ENCODE measurements at regions not wholly inside any gene's neighbourhood (a gene's known extent, or its start where the extent isn't known, plus 50 kb on each side); places are given as distances from the start of the nearest gene placed in this dataset.

- no peak overlapping the region for H3K27ac ChIP-seq
- H3K4me1 ChIP-seq (replicated peaks in 1 of 2) = peaks cover 18 to 26% of the 10 kb centered on the region in 2 donors
- no peak overlapping the region for H3K4me3 ChIP-seq
- WGBS, 10 experiments = 43 to 100% (median 82%) methylated on average over 1 to 2 of the region's 2 CpGs
- in situ Hi-C loops (cut with MboI; ENCODE audit: low pct_unique_long_range_greater_than_20kb in 2 of 9, low sequenced_read_pairs in 9 of 9, unreplicated experiment in 9 of 9) = no loop called here
- no peak for ATAC-seq (replicated peaks in 6 of 8)
These were observed 313.2 kb downstream of the ENC1 start for GRCh38 chr5:74327339-74327685.

- WGBS, 10 experiments = 21 to 96% (median 70%) methylated on average over 1 to 6 of the region's 6 CpGs
- Histone ChIP-seq H3K27ac (no peak overlapping the region), H3K4me3 (no peak overlapping the region), H3K4me1 (replicated peaks in 1 of 2) (peaks cover 23 to 26% of the 10 kb centered on the region in 2 donors)
- in situ Hi-C loops (cut with MboI; ENCODE audit: low pct_unique_long_range_greater_than_20kb in 2 of 9, low sequenced_read_pairs in 9 of 9, unreplicated experiment in 9 of 9) = no loop called here
- ATAC-seq (replicated peaks in 6 of 8) = peak in 6 of 8 experiments; percentile 53 to 93 (median 68)
These were observed 313.8 kb downstream of the ENC1 start for GRCh38 chr5:74326571-74327338.

GRCh38 chr5:74325866-74326265 lies 314.7 kb downstream of the ENC1 start:
- Histone ChIP-seq H3K27ac (no peak overlapping the region), H3K4me3 (no peak overlapping the region), H3K4me1 (replicated peaks in 1 of 2) (peaks cover 31 to 32% of the 10 kb centered on the region in 2 donors)
- in situ Hi-C loops (cut with MboI; ENCODE audit: low pct_unique_long_range_greater_than_20kb in 2 of 9, low sequenced_read_pairs in 9 of 9, unreplicated experiment in 9 of 9) = no loop called here
- 44 to 100% (median 94%) methylated on average over 1 to 2 of the region's 2 CpGs; no CpG with 5 or more reads in 2 of the 10 experiments for WGBS, 10 experiments
- ATAC-seq (replicated peaks in 6 of 8) = no peak

GRCh38 chr5:74324556-74324955 lies 316.0 kb downstream of the ENC1 start:
- ATAC-seq (replicated peaks in 6 of 8) = no peak
- no peak overlapping the region for H3K4me3 ChIP-seq
- in situ Hi-C loops (cut with MboI; ENCODE audit: low pct_unique_long_range_greater_than_20kb in 2 of 9, low sequenced_read_pairs in 9 of 9, unreplicated experiment in 9 of 9) = no loop called here

GRCh38 chr5:74322944-74323343 lies 317.6 kb downstream of the ENC1 start:
- WGBS, 10 experiments = 0 to 93% (median 65%) methylated on average over 1 to 3 of the region's 3 CpGs; no CpG with 5 or more reads in 2 of the 10 experiments
- no peak overlapping the region for H3K27ac ChIP-seq
- ATAC-seq (replicated peaks in 6 of 8) = no peak
- in situ Hi-C loops (cut with MboI; ENCODE audit: low pct_unique_long_range_greater_than_20kb in 2 of 9, low sequenced_read_pairs in 9 of 9, unreplicated experiment in 9 of 9) = no loop called here
- no peak overlapping the region for H3K4me3 ChIP-seq
- peaks cover 31 to 32% of the 10 kb centered on the region in 2 donors for H3K4me1 ChIP-seq (replicated peaks in 1 of 2)

More at GRCh38 chr5:74324556-74324955, 316.0 kb downstream of the ENC1 start:
- no peak overlapping the region for H3K27ac ChIP-seq
- WGBS, 10 experiments = 83 to 100% (median 100%) methylated on average over 1 to 3 of the region's 4 CpGs; no CpG with 5 or more reads in 5 of the 10 experiments
- peaks cover 31 to 32% of the 10 kb centered on the region in 2 donors for H3K4me1 ChIP-seq (replicated peaks in 1 of 2)

GRCh38 chr5:74322191-74322590 lies 318.3 kb downstream of the ENC1 start:
- peak overlapping the region in 1 of 2 donors; percentile 43 for H3K27ac ChIP-seq
- H3K4me1 ChIP-seq (replicated peaks in 1 of 2) = peaks cover 27 to 29% of the 10 kb centered on the region in 2 donors
- 0 to 83% (median 45%) methylated on average over 1 to 2 of the region's 2 CpGs; no CpG with 5 or more reads in 2 of the 10 experiments for WGBS, 10 experiments
- in situ Hi-C loops (cut with MboI; ENCODE audit: low pct_unique_long_range_greater_than_20kb in 2 of 9, low sequenced_read_pairs in 9 of 9, unreplicated experiment in 9 of 9) = no loop called here
- peak in 5 of 8 experiments; percentile 88 to 97 (median 93) for ATAC-seq (replicated peaks in 6 of 8)
- H3K4me3 ChIP-seq = no peak overlapping the region

- in situ Hi-C loops (cut with MboI; ENCODE audit: low pct_unique_long_range_greater_than_20kb in 2 of 9, low sequenced_read_pairs in 9 of 9, unreplicated experiment in 9 of 9) = no loop called here
- 20 to 100% (median 89%) methylated on average over 1 to 4 of the region's 5 CpGs; no CpG with 5 or more reads in 1 of the 10 experiments for WGBS, 10 experiments
- Histone ChIP-seq H3K4me3 (no peak overlapping the region), H3K27ac (no peak overlapping the region), H3K4me1 (replicated peaks in 1 of 2) (peaks cover 23 to 26% of the 10 kb centered on the region in 2 donors)
- ATAC-seq (replicated peaks in 6 of 8) = no peak
These were observed 319.2 kb downstream of the ENC1 start for GRCh38 chr5:74321326-74321725.

- in situ Hi-C loops (cut with MboI; ENCODE audit: low pct_unique_long_range_greater_than_20kb in 2 of 9, low sequenced_read_pairs in 9 of 9, unreplicated experiment in 9 of 9) = no loop called here
- H3K4me3 ChIP-seq = no peak overlapping the region
These were observed 320.0 kb downstream of the ENC1 start for GRCh38 chr5:74320526-74320925.

GRCh38 chr5:74319076-74319475 lies 321.5 kb downstream of the ENC1 start:
- peak in 1 of 8 experiments; percentile 4 for ATAC-seq (replicated peaks in 6 of 8)
- 20 to 95% (median 90%) methylated on average over 1 to 3 of the region's 3 CpGs; no CpG with 5 or more reads in 1 of the 10 experiments for WGBS, 10 experiments
- no peak overlapping the region for H3K27ac ChIP-seq
- in situ Hi-C loops (cut with MboI; ENCODE audit: low pct_unique_long_range_greater_than_20kb in 2 of 9, low sequenced_read_pairs in 9 of 9, unreplicated experiment in 9 of 9) = no loop called here
- peaks cover 33 to 36% of the 10 kb centered on the region in 2 donors for H3K4me1 ChIP-seq (replicated peaks in 1 of 2)
- H3K4me3 ChIP-seq = no peak overlapping the region

More at GRCh38 chr5:74320526-74320925, 320.0 kb downstream of the ENC1 start:
- H3K4me1 ChIP-seq (replicated peaks in 1 of 2) = peaks cover 31 to 34% of the 10 kb centered on the region in 2 donors
- 69 to 100% (median 93%) methylated on average over 2 to 4 of the region's 4 CpGs; no CpG with 5 or more reads in 2 of the 10 experiments for WGBS, 10 experiments
- H3K27ac ChIP-seq = no peak overlapping the region
- ATAC-seq (replicated peaks in 6 of 8) = no peak

- Histone ChIP-seq H3K4me1 (replicated peaks in 1 of 2) (peaks cover 27 to 28% of the 10 kb centered on the region in 2 donors), H3K4me3 (no peak overlapping the region), H3K27ac (peak overlapping the region in 1 of 2 donors; percentile 34)
- in situ Hi-C loops (cut with MboI; ENCODE audit: low pct_unique_long_range_greater_than_20kb in 2 of 9, low sequenced_read_pairs in 9 of 9, unreplicated experiment in 9 of 9) = no loop called here
- ATAC-seq (replicated peaks in 6 of 8) = peak; percentile 88 to 98 (median 92)
- WGBS, 10 experiments = 0 to 67% (median 33%) methylated on average over 1 to 3 of the region's 3 CpGs; no CpG with 5 or more reads in 6 of the 10 experiments
These were observed 324.4 kb downstream of the ENC1 start for GRCh38 chr5:74316064-74316603.

- Histone ChIP-seq H3K27ac (no peak overlapping the region), H3K4me3 (no peak overlapping the region), H3K4me1 (replicated peaks in 1 of 2) (peaks cover 29 to 32% of the 10 kb centered on the region in 2 donors)
- in situ Hi-C loops (cut with MboI; ENCODE audit: low pct_unique_long_range_greater_than_20kb in 2 of 9, low sequenced_read_pairs in 9 of 9, unreplicated experiment in 9 of 9) = no loop called here
- ATAC-seq (replicated peaks in 6 of 8) = no peak
These were observed 325.6 kb downstream of the ENC1 start for GRCh38 chr5:74314906-74315305.

- 70 to 100% (median 80%) methylated on average over 1 to 2 of the region's 5 CpGs; no CpG with 5 or more reads in 7 of the 10 experiments for WGBS, 10 experiments
- ATAC-seq (replicated peaks in 6 of 8) = peak in 1 of 8 experiments; percentile 43
- Histone ChIP-seq H3K4me1 (replicated peaks in 1 of 2) (peaks cover 29 to 32% of the 10 kb centered on the region in 2 donors), H3K4me3 (no peak overlapping the region), H3K27ac (no peak overlapping the region)
- in situ Hi-C loops (cut with MboI; ENCODE audit: low pct_unique_long_range_greater_than_20kb in 2 of 9, low sequenced_read_pairs in 9 of 9, unreplicated experiment in 9 of 9) = no loop called here
These were observed 326.6 kb downstream of the ENC1 start for GRCh38 chr5:74313896-74314295.

- 50 to 100% (median 80%) methylated on average over 1 to 2 of the region's 2 CpGs; no CpG with 5 or more reads in 1 of the 10 experiments for WGBS, 10 experiments
- no peak overlapping the region for H3K4me3 ChIP-seq
- in situ Hi-C loops (cut with MboI; ENCODE audit: low pct_unique_long_range_greater_than_20kb in 2 of 9, low sequenced_read_pairs in 9 of 9, unreplicated experiment in 9 of 9) = no loop called here
- ATAC-seq (replicated peaks in 6 of 8) = no peak
- H3K4me1 ChIP-seq (replicated peaks in 1 of 2) = peaks cover 29 to 32% of the 10 kb centered on the region in 2 donors
- no peak overlapping the region for H3K27ac ChIP-seq
These were observed 327.8 kb downstream of the ENC1 start for GRCh38 chr5:74312746-74313145.
